ENCODE measurements at regions not wholly inside any gene's neighbourhood (a gene's known extent, or its start where the extent isn't known, plus 50 kb on each side); places are given as distances from the start of the nearest gene placed in this dataset.

DNA sequence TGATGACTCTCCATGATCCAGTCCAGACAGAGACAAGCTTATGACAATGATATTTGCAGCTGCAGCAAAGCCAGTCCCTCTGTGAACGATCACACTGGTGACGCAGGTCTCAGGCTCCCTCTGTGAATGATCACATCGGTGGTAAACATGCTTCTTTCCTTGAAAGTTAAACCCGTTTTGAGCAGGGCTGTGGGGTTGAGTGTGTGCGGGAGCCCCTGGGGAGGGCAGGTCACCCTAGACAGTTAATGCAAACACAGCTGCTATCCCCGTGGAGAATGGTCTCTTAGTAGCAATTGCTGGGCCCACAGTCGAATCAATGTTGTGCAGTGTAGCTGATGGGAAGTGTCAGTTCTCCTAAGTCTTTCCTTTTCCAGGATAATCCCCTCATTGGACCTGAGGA is 71.0 kb upstream of the KIRREL3 start:
- TF ChIP-seq CTCF (IDR thresholded peaks at IDR 0.05; ENCODE audit: poor library complexity, severe bottlenecking): no peak
- no peak for TF ChIP-seq POLR2AphosphoS5 (IDR thresholded peaks at IDR 0.05)
- TF ChIP-seq EP300 (conservative IDR thresholded peaks at IDR 0.05; ENCODE audit: poor library complexity, severe bottlenecking): no peak
- TF ChIP-seq, protein P1, sequence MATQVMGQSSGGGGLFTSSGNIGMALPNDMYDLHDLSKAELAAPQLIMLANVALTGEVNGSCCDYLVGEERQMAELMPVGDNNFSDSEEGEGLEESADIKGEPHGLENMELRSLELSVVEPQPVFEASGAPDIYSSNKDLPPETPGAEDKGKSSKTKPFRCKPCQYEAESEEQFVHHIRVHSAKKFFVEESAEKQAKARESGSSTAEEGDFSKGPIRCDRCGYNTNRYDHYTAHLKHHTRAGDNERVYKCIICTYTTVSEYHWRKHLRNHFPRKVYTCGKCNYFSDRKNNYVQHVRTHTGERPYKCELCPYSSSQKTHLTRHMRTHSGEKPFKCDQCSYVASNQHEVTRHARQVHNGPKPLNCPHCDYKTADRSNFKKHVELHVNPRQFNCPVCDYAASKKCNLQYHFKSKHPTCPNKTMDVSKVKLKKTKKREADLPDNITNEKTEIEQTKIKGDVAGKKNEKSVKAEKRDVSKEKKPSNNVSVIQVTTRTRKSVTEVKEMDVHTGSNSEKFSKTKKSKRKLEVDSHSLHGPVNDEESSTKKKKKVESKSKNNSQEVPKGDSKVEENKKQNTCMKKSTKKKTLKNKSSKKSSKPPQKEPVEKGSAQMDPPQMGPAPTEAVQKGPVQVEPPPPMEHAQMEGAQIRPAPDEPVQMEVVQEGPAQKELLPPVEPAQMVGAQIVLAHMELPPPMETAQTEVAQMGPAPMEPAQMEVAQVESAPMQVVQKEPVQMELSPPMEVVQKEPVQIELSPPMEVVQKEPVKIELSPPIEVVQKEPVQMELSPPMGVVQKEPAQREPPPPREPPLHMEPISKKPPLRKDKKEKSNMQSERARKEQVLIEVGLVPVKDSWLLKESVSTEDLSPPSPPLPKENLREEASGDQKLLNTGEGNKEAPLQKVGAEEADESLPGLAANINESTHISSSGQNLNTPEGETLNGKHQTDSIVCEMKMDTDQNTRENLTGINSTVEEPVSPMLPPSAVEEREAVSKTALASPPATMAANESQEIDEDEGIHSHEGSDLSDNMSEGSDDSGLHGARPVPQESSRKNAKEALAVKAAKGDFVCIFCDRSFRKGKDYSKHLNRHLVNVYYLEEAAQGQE (IDR thresholded peaks at IDR 0.05; ENCODE audit: borderline replicate concordance): no peak
- no peak for TF ChIP-seq EZH2 (IDR thresholded peaks at IDR 0.05; ENCODE audit: borderline replicate concordance, insufficient read depth, low read length, poor library complexity, severe bottlenecking)
